ENCODE measurements at regions not wholly inside any gene's neighbourhood (a gene's known extent, or its start where the extent isn't known, plus 50 kb on each side); places are given as distances from the start of the nearest gene placed in this dataset.
"Not testable (repeated sequence)": the region's sequence is repeated elsewhere in the genome, so short reads cannot be mapped to it uniquely, and the experiment has no call there.

GRCh38 chrX:11022588-11022987 lies 88.5 kb upstream of the HCCS start:
- DNase-seq (ENCODE audit: insufficient read length, low spot score); FAIRE-seq: not testable (repeated sequence)

DNA sequence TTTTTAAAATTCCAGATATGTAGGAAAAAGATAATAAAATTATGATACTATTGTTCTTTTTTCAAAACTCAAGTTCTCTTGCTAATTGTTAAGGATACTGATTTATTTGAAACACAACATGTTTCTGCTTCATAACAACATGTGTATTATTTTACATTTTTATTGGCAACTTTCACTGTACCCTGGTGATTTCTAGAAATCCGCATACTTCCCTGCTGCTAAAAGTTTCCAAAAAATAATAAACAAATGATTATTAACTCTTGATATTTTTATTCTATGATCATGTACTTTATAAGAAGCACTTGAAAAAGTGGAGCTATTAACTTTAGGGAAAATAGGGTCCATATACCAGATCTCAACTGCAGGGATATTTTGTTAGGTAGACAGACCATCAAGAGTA lies 71.2 kb upstream of the HCCS start:
- no peak for FAIRE-seq

DNA sequence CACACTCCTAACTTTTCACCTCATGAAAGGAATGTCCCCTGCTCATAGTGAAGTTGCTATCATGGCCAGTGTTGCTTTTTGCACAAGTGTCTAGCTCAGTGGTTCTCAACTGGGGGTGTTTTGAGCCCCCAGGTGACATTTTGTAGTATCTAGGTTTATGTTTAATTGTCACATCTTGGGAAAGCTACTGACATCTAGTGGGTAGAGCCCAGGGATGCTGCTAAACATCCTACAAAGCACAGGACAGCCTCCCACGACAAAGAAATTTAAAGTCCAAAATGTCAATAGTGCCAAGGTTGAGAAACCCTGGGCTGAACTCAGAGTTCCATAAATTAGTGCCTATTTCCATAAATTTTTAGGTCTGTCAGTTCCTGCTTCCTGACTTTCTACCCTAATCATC lies 70.7 kb upstream of the HCCS start:
- FAIRE-seq (no peak), DNase-seq (ENCODE audit: insufficient read length, low spot score) (no peak)

More for the DNA sequence above, 71.2 kb upstream of the HCCS start:
- DNase-seq (ENCODE audit: insufficient read length, low spot score): no peak

GRCh38 chrX:11040996-11041395 lies 70.1 kb upstream of the HCCS start:
- no peak for DNase-seq (ENCODE audit: insufficient read length, low spot score)
- no peak for FAIRE-seq

GRCh38 chrX:11050013-11050412 lies 61.1 kb upstream of the HCCS start:
- FAIRE-seq (no peak), DNase-seq (ENCODE audit: insufficient read length, low spot score) (no peak)

DNA sequence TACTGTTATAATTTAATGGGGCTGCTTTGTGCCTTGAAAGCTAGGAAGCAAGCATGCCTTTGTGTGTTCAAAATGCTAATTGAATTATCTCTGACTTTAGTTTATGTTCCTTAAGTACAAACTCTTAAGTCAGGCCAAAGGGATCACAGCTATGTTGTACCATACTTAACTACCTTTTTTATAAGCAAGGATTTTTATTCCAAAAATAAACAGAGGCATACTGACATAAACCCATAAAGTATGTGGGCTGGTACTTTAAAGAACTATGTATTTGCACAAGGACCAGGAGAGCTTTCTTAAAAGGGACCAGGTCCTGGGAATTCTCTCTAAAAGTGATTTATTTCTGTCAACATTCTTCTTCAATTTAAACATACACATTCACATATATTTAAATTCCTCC lies 57.8 kb upstream of the HCCS start:
- DNase-seq (ENCODE audit: insufficient read length, low spot score): no peak
- FAIRE-seq: no peak

- no peak for FAIRE-seq
- DNase-seq (ENCODE audit: insufficient read length, low spot score): no peak
These were observed 54.6 kb upstream of the HCCS start for GRCh38 chrX:11056322-11057176.

- peak; percentile 6 for DNase-seq (ENCODE audit: insufficient read length, low spot score)
These were observed 51.2 kb upstream of the HCCS start for GRCh38 chrX:11059933-11060332.

More at GRCh38 chrX:11059933-11060332, 51.2 kb upstream of the HCCS start:
- FAIRE-seq: no peak

Measured in HTR-8/SVneo (cell line).